GM12891 (cell line): ENCODE measurements at regions not wholly inside any gene's neighbourhood (a gene's known extent, or its start where the extent isn't known, plus 50 kb on each side); places are given as distances from the start of the nearest gene placed in this dataset.

Experiments used
- PAX5 ChIP-seq: IDR thresholded peaks from 2 replicates; pipeline ENCODE4 v1.6.1; 2011; ENCODE audit warnings: low read length, moderate library complexity, mild to moderate bottlenecking; ENCODE audit not compliant: insufficient read depth, severe bottlenecking
- POLR2A ChIP-seq: IDR thresholded peaks from 2 replicates; pipeline ENCODE4 v1.6.1; 2011; ENCODE audit warnings: low read depth, low read length, control low read depth
- POLR2AphosphoS5 ChIP-seq: IDR thresholded peaks from 2 replicates; pipeline ENCODE4 v1.6.1; 2011; ENCODE audit warnings: low read depth, low read length, control low read depth
- POU2F2 ChIP-seq: IDR thresholded peaks from 2 replicates; pipeline ENCODE4 v1.6.1; 2011; ENCODE audit warnings: low read depth, mild to moderate bottlenecking, control low read depth, low read length, moderate library complexity
- SPI1 ChIP-seq: IDR thresholded peaks from 2 replicates; pipeline ENCODE4 v1.6.1; 2011; ENCODE audit warnings: low read depth, low read length, control low read depth
- TAF1 ChIP-seq: IDR thresholded peaks from 2 replicates; pipeline ENCODE4 v1.6.1; 2011; ENCODE audit warnings: low read depth, low read length, control low read depth

DNA sequence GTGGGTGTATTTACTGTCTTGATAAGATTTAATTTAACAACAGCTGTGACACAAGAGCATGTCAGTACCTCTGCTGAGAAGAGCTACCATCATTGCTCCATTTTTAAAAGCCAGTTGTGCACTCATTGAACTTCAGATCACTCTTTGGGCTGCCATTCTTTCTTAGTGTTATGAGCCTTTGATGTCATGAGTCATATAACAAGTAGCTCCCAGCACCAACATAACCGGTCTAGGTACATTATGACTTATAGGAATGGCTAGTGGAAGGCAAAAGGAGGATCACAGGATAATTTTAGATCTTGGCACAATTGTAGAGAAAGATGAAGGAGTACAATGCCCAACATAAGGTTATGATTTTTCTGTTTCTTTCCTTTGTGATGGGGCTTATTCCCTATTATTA lies 170.8 kb upstream of the FBN2 start:
- TF ChIP-seq POLR2AphosphoS5: no peak
- TF ChIP-seq POLR2A: no peak
- no peak for TF ChIP-seq TAF1
- TF ChIP-seq POU2F2: no peak
- TF ChIP-seq SPI1: no peak
- no peak for TF ChIP-seq PAX5
